ENCODE measurements at regions not wholly inside any gene's neighbourhood (a gene's known extent, or its start where the extent isn't known, plus 50 kb on each side); places are given as distances from the start of the nearest gene placed in this dataset.

- TF ChIP-seq CTCF (conservative IDR thresholded peaks at IDR 0.05) (no peak), ZFX (IDR thresholded peaks at IDR 0.05) (no peak)
Measured at GRCh38 chr5:124103671-124104070, 591.7 kb downstream of the CSNK1G3 start.
